Stomach (tissue), 4 donors: ENCODE measurements at regions not wholly inside any gene's neighbourhood (a gene's known extent, or its start where the extent isn't known, plus 50 kb on each side); places are given as distances from the start of the nearest gene placed in this dataset.

Experiments used
- CTCF ChIP-seq, 7 experiments: fragments of 450-650 bp in 4 of 7; fragments of 200-600 bp in 3 of 7; sonication (generic) in 3 of 7; IDR thresholded peaks; one replicate each; pipeline ENCODE4 v1.5.1; 2016 to 2019; ENCODE audit warnings: antibody characterized with exemption in 7 of 7, control low read depth in 2 of 7, mild to moderate bottlenecking in 1 of 7
- EP300 ChIP-seq: sonication (generic); formaldehyde crosslinking; IDR thresholded peaks from one replicate; pipeline ENCODE4 v1.6.1; 2017; ENCODE audit warnings: antibody characterized with exemption
- POLR2A ChIP-seq, 4 donors: fragments of 450-650 bp; IDR thresholded peaks; one replicate each; pipeline ENCODE4 v1.6.1; 2016; ENCODE audit warnings: antibody characterized with exemption in 4 of 4, control low read depth in 2 of 4, mild to moderate bottlenecking in 1 of 4, moderate library complexity in 1 of 4
- POLR2AphosphoS5 ChIP-seq, 3 donors: sonication (generic); formaldehyde crosslinking; IDR thresholded peaks; one replicate each; pipeline ENCODE4 v1.6.1; 2016; ENCODE audit warnings: antibody characterized with exemption in 3 of 3

- TF ChIP-seq POLR2A (IDR thresholded peaks at IDR 0.05) (no peak), CTCF (IDR thresholded peaks at IDR 0.05) (no peak), EP300 (no peak), POLR2AphosphoS5 (IDR thresholded peaks at IDR 0.05) (no peak)
Measured at GRCh38 chr1:187212377-187212776, 383.6 kb downstream of the PLA2G4A start.
